IMR-90 (cell line): ENCODE measurements at regions not wholly inside any gene's neighbourhood (a gene's known extent, or its start where the extent isn't known, plus 50 kb on each side); places are given as distances from the start of the nearest gene placed in this dataset.

Source experiments
- ATAC-seq: fragments of 200-7000 bp; cut with Tn5 transposase; 2 replicates; pipeline ENCODE4 v1.9.1; 2020; ENCODE audit warnings: low read depth, mild to moderate bottlenecking, moderate library complexity
- BruUV-seq: library from RNA; stranded (reverse); fragments of 400-500 nt; replicated peaks from 2 replicates; lab custom pipeline; 2021; lab: Mats Ljungman, UMichigan
- CTCF ChIA-PET: fragments of 300-600 bp; formaldehyde crosslinking; extraction: SDS; loops from one replicate; lab custom pipeline; 2021; ENCODE audit warnings: antibody characterized with exemption; lab: Yijun Ruan, JAX
- POLR2A ChIA-PET: fragments of 300-600 bp; sonication (Branson Sonifier 250); formaldehyde crosslinking; loops from one replicate; lab custom pipeline; 2022; ENCODE audit warnings: antibody characterized with exemption; ENCODE audit not compliant: unreplicated experiment; lab: Charles Lee
- DNase-seq: peaks from one replicate; pipeline ENCODE4 v3.0.0; 2013
- H2AFZ ChIP-seq: replicated peaks from 2 replicates; pipeline ENCODE3; 2013; ENCODE audit warnings: low read length, mild to moderate bottlenecking; ENCODE audit not compliant: poor library complexity
- H2AK5ac ChIP-seq: 2 replicates; pipeline ENCODE4 v1.6.1; 2013; ENCODE audit warnings: low read depth, low read length, inconsistent platforms
- H2AK9ac ChIP-seq: replicated peaks from 2 replicates; pipeline ENCODE3; 2013; ENCODE audit warnings: mild to moderate bottlenecking, low read depth, low read length, moderate library complexity; ENCODE audit not compliant: poor library complexity
- H2BK120ac ChIP-seq: 2 replicates; pipeline ENCODE4 v1.6.1; 2013; ENCODE audit warnings: low read depth, low read length, inconsistent platforms
- H2BK15ac ChIP-seq: 3 replicates; pipeline ENCODE4 v1.6.1; 2013; ENCODE audit warnings: low read depth, low read length, inconsistent platforms
- H2BK20ac ChIP-seq: 2 replicates; pipeline ENCODE4 v1.6.1; 2013; ENCODE audit warnings: low read depth, mild to moderate bottlenecking, inconsistent platforms, low read length, moderate library complexity
- H2BK5ac ChIP-seq: 2 replicates; pipeline ENCODE4 v1.6.1; 2013; ENCODE audit warnings: mild to moderate bottlenecking, low read depth, low read length, inconsistent platforms; ENCODE audit not compliant: poor library complexity, severe bottlenecking
- H3K14ac ChIP-seq: replicated peaks from 2 replicates; pipeline ENCODE4 v1.6.1; 2013; ENCODE audit warnings: low read depth, low read length, inconsistent platforms
- H3K18ac ChIP-seq: 2 replicates; pipeline ENCODE4 v1.6.1; 2013; ENCODE audit warnings: low read depth, low read length, control low read depth
- H3K23ac ChIP-seq: 2 replicates; pipeline ENCODE4 v1.6.1; 2013; ENCODE audit warnings: low read depth, low read length, inconsistent platforms
- H3K27ac ChIP-seq: 2 replicates; pipeline ENCODE4 v1.5.1; 2013; ENCODE audit warnings: mild to moderate bottlenecking, control low read depth, low read length; ENCODE audit not compliant: insufficient read depth
- H3K27me3 ChIP-seq: 2 replicates; pipeline ENCODE4 v1.6.1; 2013; ENCODE audit warnings: low read length; ENCODE audit not compliant: control insufficient read depth, insufficient read depth
- H3K36me3 ChIP-seq: 2 replicates; pipeline ENCODE4 v1.6.1; 2013; ENCODE audit warnings: low read length, mixed read lengths; ENCODE audit not compliant: control insufficient read depth, insufficient read depth
- H3K4ac ChIP-seq: 2 replicates; pipeline ENCODE4 v1.6.1; 2013; ENCODE audit warnings: low read depth, low read length, inconsistent platforms
- H3K4me1 ChIP-seq: 2 replicates; pipeline ENCODE4 v1.6.1; 2013; ENCODE audit warnings: low read length, mixed read lengths; ENCODE audit not compliant: control insufficient read depth, insufficient read depth
- H3K4me2 ChIP-seq: 2 replicates; pipeline ENCODE4 v1.6.1; 2013; ENCODE audit warnings: low read depth, mild to moderate bottlenecking, control low read depth, low read length, moderate library complexity
- H3K4me3 ChIP-seq: 2 replicates; pipeline ENCODE4 v1.5.1; 2013; ENCODE audit warnings: low read depth, mild to moderate bottlenecking, control low read depth, low read length, moderate library complexity; ENCODE audit not compliant: insufficient read depth
- H3K56ac ChIP-seq: 2 replicates; pipeline ENCODE4 v1.6.1; 2013; ENCODE audit warnings: low read length, inconsistent platforms; ENCODE audit not compliant: insufficient read depth; ENCODE audit errors: extremely low read depth
- H3K79me1 ChIP-seq, 2 experiments: 2 replicates each; pipeline ENCODE4 v1.6.1; 2013; ENCODE audit warnings: low read length in 2 of 2, inconsistent platforms in 1 of 2, low read depth in 1 of 2
- H3K9ac ChIP-seq: 2 replicates; pipeline ENCODE4 v1.6.1; 2013; ENCODE audit warnings: low read depth, low read length, control low read depth
- H3K9me1 ChIP-seq: 2 replicates; pipeline ENCODE4 v1.6.1; 2013; ENCODE audit warnings: low read length, inconsistent platforms; ENCODE audit not compliant: insufficient read depth
- H3K9me3 ChIP-seq: 2 replicates; pipeline ENCODE4 v1.6.1; 2013; ENCODE audit warnings: low read length; ENCODE audit not compliant: control insufficient read depth, insufficient read depth
- H4K20me1 ChIP-seq: 2 replicates; pipeline ENCODE4 v1.6.1; 2013; ENCODE audit warnings: low read length, inconsistent platforms; ENCODE audit not compliant: insufficient read depth
- H4K5ac ChIP-seq: 2 replicates; pipeline ENCODE4 v1.6.1; 2013; ENCODE audit warnings: mild to moderate bottlenecking, low read depth, low read length, control low read depth
- H4K8ac ChIP-seq, 2 experiments: 2 replicates each; pipeline ENCODE4 v1.6.1; 2013; ENCODE audit warnings: low read depth in 2 of 2, low read length in 2 of 2, control low read depth in 1 of 2, inconsistent platforms in 1 of 2
- H4K91ac ChIP-seq: 2 replicates; pipeline ENCODE4 v1.6.1; 2013; ENCODE audit warnings: low read depth, low read length, inconsistent platforms; ENCODE audit not compliant: insufficient read depth
- BHLHE40 ChIP-seq: fragments of 150-350 bp; IDR thresholded peaks from 2 replicates; pipeline ENCODE4 v1.6.1; 2016; ENCODE audit warnings: mild to moderate bottlenecking, low read depth, low read length
- CEBPB ChIP-seq: IDR thresholded peaks from 2 replicates; pipeline ENCODE4 v1.6.1; 2012; ENCODE audit warnings: low read depth, low read length, improper control_type of control experiment
- CHD1 ChIP-seq: IDR thresholded peaks from 2 replicates; pipeline ENCODE4 v1.6.1; 2012; ENCODE audit warnings: low read depth, low read length, improper control_type of control experiment
- CTCF ChIP-seq: conservative IDR thresholded peaks from 2 replicates; pipeline ENCODE4 v1.5.1; 2012; ENCODE audit warnings: mild to moderate bottlenecking, low read depth, low read length, improper control_type of control experiment
- ELK1 ChIP-seq: fragments of 150-350 bp; IDR thresholded peaks from 2 replicates; pipeline ENCODE4 v1.6.1; 2016; ENCODE audit warnings: low read depth, mild to moderate bottlenecking, low read length, moderate library complexity, borderline replicate concordance
- FOS ChIP-seq: fragments of 150-350 bp; IDR thresholded peaks from 2 replicates; pipeline ENCODE4 v1.6.1; 2016; ENCODE audit warnings: low read depth, low read length
- MAFK ChIP-seq: IDR thresholded peaks from 2 replicates; pipeline ENCODE4 v1.6.1; 2012; ENCODE audit warnings: low read depth, low read length, improper control_type of control experiment
- MAZ ChIP-seq: IDR thresholded peaks from 2 replicates; pipeline ENCODE4 v1.6.1; 2012; ENCODE audit warnings: low read depth, mild to moderate bottlenecking, low read length, improper control_type of control experiment, moderate library complexity, borderline replicate concordance
- MXI1 ChIP-seq: IDR thresholded peaks from 2 replicates; pipeline ENCODE4 v1.6.1; 2012; ENCODE audit warnings: low read depth, mild to moderate bottlenecking, low read length, moderate library complexity, borderline replicate concordance
- POLR2A ChIP-seq: IDR thresholded peaks from 2 replicates; pipeline ENCODE4 v1.6.1; 2012; ENCODE audit warnings: mild to moderate bottlenecking, low read depth, low read length
- RAD21 ChIP-seq: IDR thresholded peaks from 2 replicates; pipeline ENCODE4 v1.6.1; 2012; ENCODE audit warnings: low read length, improper control_type of control experiment
- RCOR1 ChIP-seq: IDR thresholded peaks from 2 replicates; pipeline ENCODE4 v1.6.1; 2012; ENCODE audit warnings: mild to moderate bottlenecking, low read length, improper control_type of control experiment; ENCODE audit not compliant: insufficient replicate concordance
- RFX5 ChIP-seq: IDR thresholded peaks from 2 replicates; pipeline ENCODE4 v1.8.0; 2012; ENCODE audit warnings: low read depth, mild to moderate bottlenecking, low read length, moderate library complexity
- SMC3 ChIP-seq: fragments of 150-350 bp; IDR thresholded peaks from 2 replicates; pipeline ENCODE4 v1.6.1; 2016; ENCODE audit warnings: low read depth, mild to moderate bottlenecking, antibody characterized with exemption, low read length, moderate library complexity
- USF2 ChIP-seq: fragments of 150-350 bp; IDR thresholded peaks from 2 replicates; pipeline ENCODE4 v1.6.1; 2017; ENCODE audit warnings: mild to moderate bottlenecking, antibody characterized with exemption, low read length, low read depth
- WGBS, 2 experiments: methylation state at CpG; one replicate each; pipeline versions ENCODE4 v1.1.5 to v1.1.7; 2013; ENCODE audit warnings: missing lambda C conversion rate in 2 of 2; ENCODE audit not compliant: insufficient read length in 1 of 2; ENCODE audit errors: extremely low coverage in 2 of 2; 5-methylcytosine and 5-hydroxymethylcytosine counted together
- dilution Hi-C: fragments of 300-500 bp; cut with HindIII; formaldehyde crosslinking; loops from one replicate; pipeline ENCODE4 v1.14.3; 2018; ENCODE audit warnings: low sequenced_read_pairs; ENCODE audit not compliant: unreplicated experiment
- in situ Hi-C: fragments of 300-500 bp; cut with MboI; formaldehyde crosslinking; loops from 3 replicates; pipeline ENCODE4 v1.14.3; 2019; ENCODE audit warnings: low sequenced_read_pairs, inconsistent platforms, mixed read lengths
- intact Hi-C: fragments of 100-400 bp; cut with micrococcal nuclease; formaldehyde crosslinking; loops from 2 replicates; pipeline ENCODE4 v1.10.0; 2022

- no TSS peak for BruUV-seq
- Histone ChIP-seq H2AK5ac (no peak overlapping the region; the same call in 1 of the 2 replicates), H3K27ac (no peak overlapping the region), H3K23ac (no peak overlapping the region), H4K5ac (no peak overlapping the region), H4K91ac (no peak overlapping the region), H3K18ac (no peak overlapping the region), H3K9me1 (no peaks in the 10 kb centered on the region), H2AFZ (no peak overlapping the region), H2BK120ac (no peak overlapping the region), H3K9ac (no peak overlapping the region), H3K79me1 (no peaks in the 10 kb centered on the region), H4K20me1 (no peaks in the 10 kb centered on the region), H3K4me1 (peaks cover 4% of the 10 kb centered on the region), H3K27me3 (no peaks in the 10 kb centered on the region), H2BK20ac (no peak overlapping the region), H2BK5ac (no peak overlapping the region), H3K4me3 (no peak overlapping the region), H4K8ac (no peak overlapping the region), H3K4me2 (no peak overlapping the region), H3K9me3 (no peaks in the 10 kb centered on the region), H3K14ac (no peak overlapping the region), H3K4ac (peak overlapping the region; percentile 48; the same call in 1 of the 2 replicates), H2AK9ac (no peak overlapping the region), H2BK15ac (no peak overlapping the region), H3K36me3 (no peaks in the 10 kb centered on the region), H3K56ac (no peak overlapping the region)
- dilution Hi-C loops: no loop called here
- ChIA-PET CTCF (no interaction called here), POLR2A (no interaction called here)
- TF ChIP-seq CHD1: no peak
- TF ChIP-seq USF2: no peak
- TF ChIP-seq ELK1: no peak
- TF ChIP-seq RAD21: no peak
- no peak for TF ChIP-seq MAZ
- no peak for TF ChIP-seq SMC3
- no peak for TF ChIP-seq POLR2A
- no peak for TF ChIP-seq RCOR1
- no peak for TF ChIP-seq CEBPB
- no peak for TF ChIP-seq MAFK
- TF ChIP-seq RFX5: no peak
- TF ChIP-seq CTCF: no peak
- no peak for TF ChIP-seq MXI1
- TF ChIP-seq FOS: no peak
- TF ChIP-seq BHLHE40: no peak
- no peak for DNase-seq
- WGBS, 2 experiments: no CpG with 5 or more reads among the region's 3 CpGs
- ATAC-seq: no peak
- in situ Hi-C loops: no loop called here
- intact Hi-C loops: loop anchor here (5.0 kb wide), 1 partner anchor 48 kb away; no protein-coding TSS in a partner anchor
Observed at GRCh38 chr11:103849366-103849765, 187.1 kb upstream of the DDI1 start.
